DOHH2 (cell line): ENCODE measurements at regions not wholly inside any gene's neighbourhood (a gene's known extent, or its start where the extent isn't known, plus 50 kb on each side); places are given as distances from the start of the nearest gene placed in this dataset.

Experiments
- EZH2phosphoT487 ChIP-seq: fragments of 200-600 bp; sonication (generic); IDR thresholded peaks from 2 replicates; pipeline ENCODE4 v1.6.1; 2017; ENCODE audit warnings: borderline replicate concordance, mild to moderate bottlenecking, antibody characterized with exemption, low read length, moderate library complexity, mixed read lengths
- TF ChIP-seq, protein P1 (sequence below): fragments of 200-600 bp; sonication (generic); IDR thresholded peaks from one replicate; pipeline ENCODE4 v1.5.1; 2014; ENCODE audit warnings: antibody characterized with exemption, mild to moderate bottlenecking, low read depth, low read length; ENCODE audit not compliant: poor library complexity, severe bottlenecking

DNA sequence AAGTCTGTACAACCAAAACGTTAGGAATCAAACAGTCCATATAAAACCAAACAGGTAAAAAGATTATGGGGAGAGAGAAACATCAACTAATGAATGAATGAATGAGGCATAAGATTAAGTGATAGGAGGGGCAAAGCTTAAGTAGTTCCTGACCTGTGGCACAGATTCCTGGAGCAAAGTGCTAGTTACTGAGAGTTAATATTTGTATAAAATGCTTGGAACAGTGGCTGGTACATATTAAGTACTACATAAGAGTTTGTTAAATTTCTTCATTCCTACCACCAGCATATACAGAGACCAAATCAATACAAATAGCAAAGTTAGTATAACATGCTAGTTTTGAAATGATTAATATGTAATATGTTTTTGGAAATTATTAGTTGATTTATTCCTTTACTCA lies 363.7 kb downstream of the ADAM29 start:
- TF ChIP-seq, protein P1, sequence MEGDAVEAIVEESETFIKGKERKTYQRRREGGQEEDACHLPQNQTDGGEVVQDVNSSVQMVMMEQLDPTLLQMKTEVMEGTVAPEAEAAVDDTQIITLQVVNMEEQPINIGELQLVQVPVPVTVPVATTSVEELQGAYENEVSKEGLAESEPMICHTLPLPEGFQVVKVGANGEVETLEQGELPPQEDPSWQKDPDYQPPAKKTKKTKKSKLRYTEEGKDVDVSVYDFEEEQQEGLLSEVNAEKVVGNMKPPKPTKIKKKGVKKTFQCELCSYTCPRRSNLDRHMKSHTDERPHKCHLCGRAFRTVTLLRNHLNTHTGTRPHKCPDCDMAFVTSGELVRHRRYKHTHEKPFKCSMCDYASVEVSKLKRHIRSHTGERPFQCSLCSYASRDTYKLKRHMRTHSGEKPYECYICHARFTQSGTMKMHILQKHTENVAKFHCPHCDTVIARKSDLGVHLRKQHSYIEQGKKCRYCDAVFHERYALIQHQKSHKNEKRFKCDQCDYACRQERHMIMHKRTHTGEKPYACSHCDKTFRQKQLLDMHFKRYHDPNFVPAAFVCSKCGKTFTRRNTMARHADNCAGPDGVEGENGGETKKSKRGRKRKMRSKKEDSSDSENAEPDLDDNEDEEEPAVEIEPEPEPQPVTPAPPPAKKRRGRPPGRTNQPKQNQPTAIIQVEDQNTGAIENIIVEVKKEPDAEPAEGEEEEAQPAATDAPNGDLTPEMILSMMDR, result no peak
- no peak for TF ChIP-seq EZH2phosphoT487
